Dendritic cell treated with granulocyte-macrophage colony-stimulating factor and Interleukin-4, amounts not matched to agents 40 ng/mL and 50 ng/mL, for 4 days (primary cell): ENCODE measurements at regions not wholly inside any gene's neighbourhood (a gene's known extent, or its start where the extent isn't known, plus 50 kb on each side); places are given as distances from the start of the nearest gene placed in this dataset.
"Not testable (repeated sequence)": the region's sequence is repeated elsewhere in the genome, so short reads cannot be mapped to it uniquely, and the experiment has no call there.

Experiments used
- H3K27ac Mint-ChIP-seq: one replicate; pipeline ENCODE4 v1.8.0; 2022; ENCODE audit warnings: mild to moderate bottlenecking, mixed read lengths
- H3K27me3 Mint-ChIP-seq: one replicate; pipeline ENCODE4 v1.8.0; 2022; ENCODE audit warnings: mild to moderate bottlenecking, mixed read lengths
- H3K36me3 Mint-ChIP-seq: one replicate; pipeline ENCODE4 v1.8.0; 2022; ENCODE audit warnings: low read depth, mixed read lengths
- H3K4me1 Mint-ChIP-seq: one replicate; pipeline ENCODE4 v1.8.0; 2022; ENCODE audit warnings: low read depth, mixed read lengths
- H3K4me3 Mint-ChIP-seq: one replicate; pipeline ENCODE4 v1.8.0; 2022; ENCODE audit warnings: mild to moderate bottlenecking, moderate library complexity, mixed read lengths
- H3K9me3 Mint-ChIP-seq: one replicate; pipeline ENCODE4 v1.8.0; 2022; ENCODE audit warnings: mixed read lengths
- intact Hi-C: fragments of 100-400 bp; cut with micrococcal nuclease; formaldehyde crosslinking; loops from one replicate; pipeline ENCODE4 v1.15.0; 2022

DNA sequence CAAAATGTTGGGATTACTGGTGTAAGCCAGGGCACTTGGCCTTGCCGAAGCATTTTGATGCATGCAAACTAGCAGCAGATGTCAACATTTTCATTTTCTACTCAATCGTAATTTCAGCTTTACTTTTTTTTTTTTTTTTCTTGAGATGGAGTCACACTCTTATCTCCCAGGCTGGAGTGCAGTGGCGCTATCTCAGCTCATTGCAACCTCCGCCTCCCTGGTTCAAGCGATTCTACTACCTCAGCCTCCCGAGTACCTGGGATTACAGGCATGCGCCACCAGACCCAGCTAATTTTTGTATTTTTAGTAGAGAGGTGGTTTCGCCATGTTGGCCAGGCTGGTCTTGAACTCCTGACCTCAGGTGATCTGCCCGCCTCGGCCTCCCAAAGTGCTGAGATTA is 373.3 kb upstream of the RGS6 start:
- H3K9me3 Mint-ChIP-seq, H3K4me3 Mint-ChIP-seq, H3K27ac Mint-ChIP-seq, intact Hi-C loops, H3K36me3 Mint-ChIP-seq, H3K27me3 Mint-ChIP-seq, H3K4me1 Mint-ChIP-seq: not testable (repeated sequence)

DNA sequence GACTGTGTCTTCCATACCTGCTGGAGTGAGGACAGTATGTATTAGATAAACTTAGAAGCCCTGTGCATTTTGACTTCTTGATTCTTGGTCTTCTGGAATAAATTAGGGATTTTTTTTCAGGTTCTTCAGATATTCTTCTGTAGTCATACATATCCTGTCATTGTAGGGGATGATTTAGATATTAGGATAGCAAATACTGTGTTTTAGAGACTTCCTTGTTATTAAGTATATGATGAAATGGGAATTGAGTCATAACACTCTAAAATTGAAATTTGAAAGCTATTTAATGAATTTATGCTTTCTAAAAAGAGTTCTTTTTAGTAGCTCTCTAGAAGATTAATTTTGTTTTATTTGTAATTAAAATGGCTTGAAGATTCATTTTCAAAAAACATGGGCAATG is 371.5 kb upstream of the RGS6 start:
- no peaks in the 10 kb centered on the region for H3K36me3 Mint-ChIP-seq
- peaks cover 2% of the 10 kb centered on the region for H3K4me1 Mint-ChIP-seq
- no peaks in the 10 kb centered on the region for H3K27me3 Mint-ChIP-seq
- H3K4me3 Mint-ChIP-seq, result no peak overlapping the region
- no peak overlapping the region for H3K27ac Mint-ChIP-seq
- intact Hi-C loops, result no loop called here
- no peaks in the 10 kb centered on the region for H3K9me3 Mint-ChIP-seq

DNA sequence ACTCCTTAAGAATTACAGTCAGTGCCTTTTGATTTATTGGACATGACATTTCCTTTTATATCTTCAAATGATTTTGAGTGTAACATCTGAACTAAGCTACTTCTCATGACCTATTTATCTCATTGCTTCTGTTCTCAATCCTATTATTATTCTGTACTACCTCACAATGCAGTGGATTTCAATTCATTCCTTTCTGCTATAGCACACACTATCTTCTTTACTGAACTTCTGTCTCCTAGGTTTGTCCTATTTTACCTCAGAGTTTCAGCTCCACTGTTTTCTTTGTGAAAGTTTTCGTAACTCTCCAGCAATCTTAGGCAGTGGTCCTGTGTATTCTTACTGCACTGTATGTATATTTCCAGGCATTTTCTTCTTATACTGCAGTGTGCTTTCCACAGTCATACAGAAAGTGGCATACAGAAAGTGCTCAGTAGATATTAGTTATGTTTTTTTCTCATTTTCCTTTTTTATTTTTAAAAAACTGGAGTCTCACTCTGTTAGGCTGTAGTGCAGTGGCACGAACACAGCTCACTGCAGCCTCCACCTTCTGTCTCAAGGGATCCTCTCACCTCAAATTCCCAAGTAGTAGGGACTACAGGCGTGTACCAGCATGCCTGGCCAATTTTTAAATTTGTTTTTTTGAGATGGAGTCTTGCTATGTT is 368.6 kb upstream of the RGS6 start:
- Mint-ChIP-seq H3K27ac (no peak overlapping the region), H3K27me3 (no peaks in the 10 kb centered on the region), H3K36me3 (no peaks in the 10 kb centered on the region), H3K4me3 (no peak overlapping the region), H3K9me3 (no peaks in the 10 kb centered on the region), H3K4me1 (peaks cover 6% of the 10 kb centered on the region)
- intact Hi-C loops, result no loop called here

DNA sequence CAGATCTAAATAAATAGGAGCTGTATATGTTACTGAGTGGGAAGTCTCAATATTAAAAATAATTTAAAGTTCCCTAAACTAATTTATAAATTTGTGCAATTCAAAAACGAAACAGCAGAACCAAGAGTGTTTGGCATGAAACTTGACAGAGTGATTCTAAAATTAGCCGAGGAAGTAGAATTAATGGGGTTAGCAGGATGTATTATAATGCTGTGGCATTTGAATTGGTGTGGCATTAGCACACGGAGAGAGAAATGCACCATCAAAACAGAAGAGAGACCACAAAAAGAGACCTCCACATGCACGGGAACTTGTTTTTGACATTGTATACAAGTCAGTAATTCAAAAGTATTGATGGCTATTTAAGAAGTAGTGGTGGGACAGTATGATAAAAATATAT is 366.0 kb upstream of the RGS6 start:
- intact Hi-C loops, result no loop called here
- Mint-ChIP-seq H3K4me1 (peaks cover 6% of the 10 kb centered on the region), H3K27me3 (no peaks in the 10 kb centered on the region), H3K4me3 (no peak overlapping the region), H3K36me3 (no peaks in the 10 kb centered on the region), H3K27ac (no peak overlapping the region), H3K9me3 (no peaks in the 10 kb centered on the region)

DNA sequence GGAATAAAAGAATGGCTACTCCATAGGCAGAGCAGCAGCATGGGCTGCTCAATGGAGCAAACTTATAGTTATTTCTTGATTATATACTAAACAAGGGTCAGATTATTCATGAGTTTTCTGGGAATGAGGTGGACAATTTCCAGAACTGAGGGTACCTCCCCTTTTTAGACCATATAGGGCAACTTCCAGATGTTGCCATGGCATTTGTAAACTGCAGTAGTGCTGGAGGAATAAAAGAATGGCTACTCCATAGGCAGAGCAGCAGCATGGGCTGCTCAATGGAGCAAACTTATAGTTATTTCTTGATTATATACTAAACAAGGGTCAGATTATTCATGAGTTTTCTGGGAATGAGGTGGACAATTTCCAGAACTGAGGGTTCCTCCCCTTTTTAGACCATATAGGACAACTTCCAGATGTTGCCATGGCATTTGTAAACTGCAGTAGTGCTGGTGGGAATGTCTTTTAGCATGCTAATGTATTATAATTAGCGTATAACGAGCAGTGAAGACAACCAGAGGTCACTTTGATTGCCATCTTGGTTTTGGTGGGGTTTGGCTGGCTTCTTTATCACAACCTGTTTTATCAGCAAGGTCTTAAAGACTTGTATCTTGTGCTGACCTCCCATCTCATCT is 364.6 kb upstream of the RGS6 start:
- H3K27me3 Mint-ChIP-seq, H3K4me1 Mint-ChIP-seq, H3K4me3 Mint-ChIP-seq, H3K36me3 Mint-ChIP-seq, H3K27ac Mint-ChIP-seq, intact Hi-C loops, H3K9me3 Mint-ChIP-seq: not testable (repeated sequence)

DNA sequence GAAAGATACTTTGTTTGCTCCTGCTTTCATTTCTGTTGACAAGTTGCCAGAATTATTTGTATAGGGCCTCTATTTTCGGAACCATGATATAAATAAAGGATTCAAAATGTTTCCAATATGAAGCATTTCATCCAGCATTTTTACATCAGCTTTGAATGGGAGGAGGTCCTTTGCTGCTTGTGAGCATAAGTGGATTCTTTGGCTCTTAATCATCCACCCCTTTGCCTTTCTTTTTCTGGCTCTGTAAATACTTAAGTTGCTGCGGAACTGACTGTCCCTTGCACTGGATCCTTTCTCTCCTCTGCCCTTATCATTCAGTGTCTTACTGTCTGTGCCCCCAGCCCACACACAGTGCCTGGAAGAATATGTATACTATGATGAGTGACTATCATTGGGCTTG is 357.3 kb upstream of the RGS6 start:
- Mint-ChIP-seq H3K27me3 (no peaks in the 10 kb centered on the region), H3K36me3 (peaks cover 17% of the 10 kb centered on the region), H3K4me1 (no peaks in the 10 kb centered on the region), H3K9me3 (no peaks in the 10 kb centered on the region), H3K27ac (no peak overlapping the region), H3K4me3 (no peak overlapping the region)
- intact Hi-C loops, result no loop called here

DNA sequence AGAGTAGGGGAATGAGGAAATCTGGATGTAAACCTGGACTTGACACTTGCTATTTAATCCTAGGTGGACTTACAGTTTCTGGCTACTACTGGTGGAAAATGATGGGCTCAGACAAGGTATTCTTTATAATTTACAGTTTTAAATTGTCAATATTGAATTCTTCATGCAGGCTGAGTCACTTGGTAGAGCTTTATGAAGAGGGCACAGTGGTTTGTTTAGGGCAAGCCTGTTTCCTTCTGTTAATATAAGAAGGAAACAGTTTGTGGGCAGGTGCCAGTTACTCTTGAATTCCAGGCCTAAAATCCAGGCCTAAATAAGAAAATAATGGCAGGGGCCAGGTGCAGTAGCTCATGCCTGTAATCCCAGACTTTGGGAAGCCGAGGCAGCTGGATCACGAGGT is 355.8 kb upstream of the RGS6 start:
- Mint-ChIP-seq H3K36me3 (peaks cover 17% of the 10 kb centered on the region), H3K27ac (no peak overlapping the region), H3K9me3 (no peaks in the 10 kb centered on the region), H3K27me3 (no peaks in the 10 kb centered on the region), H3K4me1 (no peaks in the 10 kb centered on the region), H3K4me3 (no peak overlapping the region)
- intact Hi-C loops, result no loop called here

DNA sequence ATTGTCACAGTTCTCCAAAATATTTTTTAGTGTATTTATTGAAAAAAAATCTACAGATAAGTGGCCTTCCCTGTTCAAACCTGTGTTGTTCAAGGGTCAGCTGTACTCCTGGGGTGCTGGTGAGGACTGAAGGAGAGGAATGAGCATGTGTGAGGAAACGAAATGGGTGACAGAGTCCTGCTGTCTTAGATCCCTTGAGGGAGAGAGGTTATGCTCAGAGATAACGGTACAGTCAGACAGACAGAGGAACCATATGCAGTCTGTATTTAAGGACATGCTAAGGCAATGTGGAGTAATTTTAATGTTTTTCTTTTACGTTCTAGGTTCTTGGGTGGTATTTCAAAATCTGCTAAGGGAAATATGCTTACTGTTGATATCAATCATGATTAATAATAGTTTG is 352.9 kb upstream of the RGS6 start:
- Mint-ChIP-seq H3K4me3 (no peak overlapping the region), H3K9me3 (no peaks in the 10 kb centered on the region), H3K27ac (no peak overlapping the region), H3K27me3 (no peaks in the 10 kb centered on the region), H3K4me1 (peaks cover 29% of the 10 kb centered on the region), H3K36me3 (peaks cover 13% of the 10 kb centered on the region)
- intact Hi-C loops, result no loop called here

DNA sequence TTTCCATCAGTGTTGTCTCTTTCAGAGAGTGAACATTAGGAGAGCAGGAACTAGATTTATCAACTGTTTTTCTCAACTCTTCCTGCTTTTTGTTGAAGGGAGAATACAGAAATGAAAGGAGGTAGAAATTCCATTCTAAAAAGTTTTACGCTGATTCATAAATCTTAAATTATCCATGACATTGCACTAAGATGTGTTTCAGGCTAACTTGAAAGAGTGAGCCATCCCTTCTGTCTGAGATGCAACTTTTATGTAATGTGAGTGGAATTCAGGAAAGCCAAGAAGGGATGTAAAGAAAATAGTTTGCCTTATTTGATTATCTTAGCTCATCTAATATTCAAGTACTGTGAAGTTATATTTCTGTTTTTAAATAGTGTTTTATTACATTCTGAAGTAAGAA is 349.5 kb upstream of the RGS6 start:
- Mint-ChIP-seq H3K4me1 (peaks cover 47% of the 10 kb centered on the region), H3K36me3 (peaks cover 21% of the 10 kb centered on the region), H3K4me3 (no peak overlapping the region), H3K9me3 (no peaks in the 10 kb centered on the region), H3K27ac (no peak overlapping the region), H3K27me3 (peaks cover 5% of the 10 kb centered on the region)
- intact Hi-C loops, result no loop called here

DNA sequence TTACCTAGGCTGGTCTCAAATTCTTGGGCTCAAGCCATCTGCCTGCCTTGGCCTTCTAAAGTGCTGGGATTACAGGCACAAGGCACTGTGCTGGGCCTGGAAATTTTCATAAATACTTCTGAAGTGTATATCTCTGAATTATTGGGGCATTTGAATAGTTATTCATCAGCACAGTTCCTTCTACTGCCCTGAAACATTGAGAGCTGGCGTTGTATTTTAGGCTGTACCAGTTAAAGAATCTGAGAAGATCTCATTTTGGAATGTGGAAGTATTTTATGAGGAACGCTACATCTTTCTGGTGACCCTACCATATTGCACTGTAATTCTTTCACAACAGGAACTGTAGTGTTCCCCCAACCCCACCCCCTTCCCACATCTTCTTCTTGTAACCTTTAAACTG is 349.0 kb upstream of the RGS6 start:
- no peaks in the 10 kb centered on the region for H3K9me3 Mint-ChIP-seq
- peaks cover 48% of the 10 kb centered on the region for H3K4me1 Mint-ChIP-seq
- H3K27ac Mint-ChIP-seq, result no peak overlapping the region
- intact Hi-C loops, result no loop called here
- H3K27me3 Mint-ChIP-seq, result peaks cover 5% of the 10 kb centered on the region
- peaks cover 21% of the 10 kb centered on the region for H3K36me3 Mint-ChIP-seq
- no peak overlapping the region for H3K4me3 Mint-ChIP-seq

DNA sequence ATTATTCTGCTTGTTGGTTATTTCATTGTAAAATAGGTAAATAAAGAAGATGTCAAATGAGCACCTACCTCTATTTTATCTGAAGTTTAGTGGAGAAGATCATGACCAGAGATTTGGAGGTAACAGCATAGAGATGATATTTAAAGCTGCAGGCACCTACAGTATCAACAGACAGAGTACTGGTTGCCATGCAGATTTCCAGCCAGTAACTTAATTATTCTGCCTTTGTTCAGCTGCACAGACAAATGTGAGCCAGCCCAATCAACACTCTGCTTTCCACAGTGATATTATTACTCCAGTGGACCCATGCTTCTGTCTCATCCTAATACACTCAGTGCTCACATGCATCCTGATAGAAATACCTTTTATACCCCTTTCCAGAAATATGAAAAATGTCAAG is 348.5 kb upstream of the RGS6 start:
- intact Hi-C loops, result no loop called here
- H3K27ac Mint-ChIP-seq, result no peak overlapping the region
- peaks cover 22% of the 10 kb centered on the region for H3K36me3 Mint-ChIP-seq
- H3K4me1 Mint-ChIP-seq, result peaks cover 53% of the 10 kb centered on the region
- H3K4me3 Mint-ChIP-seq, result no peak overlapping the region
- peaks cover 5% of the 10 kb centered on the region for H3K27me3 Mint-ChIP-seq
- no peaks in the 10 kb centered on the region for H3K9me3 Mint-ChIP-seq

DNA sequence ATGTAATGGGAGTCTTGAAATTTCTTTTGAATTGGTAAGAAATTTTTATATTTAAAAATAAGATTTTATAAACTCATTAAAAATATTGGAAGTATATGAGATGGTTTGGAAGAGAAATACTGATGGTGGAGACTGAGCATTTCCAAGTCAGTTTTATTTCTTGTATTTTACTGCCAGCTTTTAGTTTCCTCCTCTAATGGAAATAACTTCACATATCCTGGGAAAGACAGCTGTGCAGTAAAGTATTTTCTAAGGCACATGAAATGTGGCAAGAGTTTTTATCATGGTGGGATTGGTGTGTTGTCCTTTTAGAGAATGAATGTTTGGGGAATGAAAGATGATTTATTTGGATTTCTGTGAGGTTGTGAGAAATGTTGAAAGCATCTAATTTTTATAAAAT is 346.9 kb upstream of the RGS6 start:
- Mint-ChIP-seq H3K36me3 (peaks cover 26% of the 10 kb centered on the region), H3K27ac (no peak overlapping the region), H3K4me1 (peaks cover 58% of the 10 kb centered on the region), H3K4me3 (no peak overlapping the region), H3K27me3 (peaks cover 5% of the 10 kb centered on the region), H3K9me3 (no peaks in the 10 kb centered on the region)
- intact Hi-C loops, result no loop called here

DNA sequence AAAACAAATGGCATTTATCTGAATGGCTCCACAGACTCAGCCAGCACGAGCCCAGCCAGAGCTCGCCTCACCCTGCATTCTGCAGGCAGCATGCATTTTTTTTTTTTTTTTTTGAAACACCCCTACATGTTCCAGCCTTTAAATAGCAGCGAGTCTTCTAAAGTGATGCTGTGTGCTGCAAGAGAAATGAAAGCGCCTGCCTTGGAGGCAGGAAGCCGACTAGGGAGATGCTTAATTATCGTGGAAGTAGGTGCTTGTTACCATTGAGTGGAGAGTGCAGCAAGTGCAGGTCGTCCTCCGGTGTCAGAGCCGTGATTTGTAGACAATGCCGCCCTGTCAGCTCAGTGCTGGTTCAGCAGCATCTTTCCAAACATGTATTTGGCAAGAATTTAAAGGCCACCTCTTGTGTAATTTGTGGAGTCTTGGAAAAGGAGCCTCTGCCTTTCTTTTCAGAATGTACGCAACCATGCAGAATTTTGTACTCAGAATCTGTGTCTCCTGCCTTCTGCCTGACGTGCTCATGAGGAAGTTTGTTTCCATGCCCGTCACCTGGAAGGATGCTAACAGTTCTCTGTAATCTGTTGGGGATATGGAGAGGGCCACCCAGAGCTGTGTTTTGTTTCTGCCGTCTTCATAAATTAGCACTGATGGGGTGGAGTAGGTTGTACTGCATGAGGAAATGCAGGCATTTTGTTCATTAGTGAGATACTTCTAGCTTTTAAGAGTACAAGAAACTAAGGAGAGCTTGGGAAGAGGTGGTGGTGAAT is 345.9 kb upstream of the RGS6 start:
- no peak overlapping the region for H3K27ac Mint-ChIP-seq
- H3K4me1 Mint-ChIP-seq, result peaks cover 58% of the 10 kb centered on the region
- H3K27me3 Mint-ChIP-seq, result peaks cover 5% of the 10 kb centered on the region
- H3K9me3 Mint-ChIP-seq, result no peaks in the 10 kb centered on the region
- H3K36me3 Mint-ChIP-seq, result peaks cover 26% of the 10 kb centered on the region
- no peak overlapping the region for H3K4me3 Mint-ChIP-seq
- intact Hi-C loops, result no loop called here

DNA sequence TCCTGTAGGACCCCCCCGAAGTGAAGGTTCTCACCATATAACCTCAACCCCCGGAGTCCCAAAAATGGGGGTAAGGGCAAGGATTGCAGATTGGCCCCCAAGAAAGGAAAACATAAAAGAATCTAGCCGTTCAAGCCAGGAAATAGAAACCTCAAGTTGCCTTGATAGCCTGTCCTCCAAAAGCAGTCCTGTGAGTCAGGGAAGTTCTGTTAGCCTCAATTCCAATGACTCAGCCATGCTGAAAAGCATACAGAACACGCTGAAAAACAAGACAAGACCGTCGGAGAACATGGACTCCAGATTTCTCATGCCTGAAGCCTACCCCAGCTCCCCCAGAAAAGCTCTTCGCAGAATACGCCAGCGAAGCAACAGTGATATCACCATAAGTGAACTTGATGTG is 344.2 kb upstream of the RGS6 start:
- H3K4me1 Mint-ChIP-seq, result peaks cover 42% of the 10 kb centered on the region
- no peaks in the 10 kb centered on the region for H3K9me3 Mint-ChIP-seq
- peaks cover 26% of the 10 kb centered on the region for H3K36me3 Mint-ChIP-seq
- H3K27me3 Mint-ChIP-seq, result peaks cover 5% of the 10 kb centered on the region
- H3K4me3 Mint-ChIP-seq, result no peak overlapping the region
- H3K27ac Mint-ChIP-seq, result no peak overlapping the region
- intact Hi-C loops, result no loop called here
